AG04449 (cell line): ENCODE measurements at regions not wholly inside any gene's neighbourhood (a gene's known extent, or its start where the extent isn't known, plus 50 kb on each side); places are given as distances from the start of the nearest gene placed in this dataset.

ENCODE experiments used
- CTCF ChIA-PET: fragments of 350-600 bp; formaldehyde crosslinking; extraction: SDS; loops from one replicate; lab custom pipeline; 2021; ENCODE audit warnings: antibody characterized with exemption; lab: Yijun Ruan, JAX
- POLR2A ChIA-PET: fragments of 400-600, 350-600 bp; formaldehyde crosslinking; extraction: SDS; loops from one replicate; lab custom pipeline; 2020; ENCODE audit warnings: antibody characterized with exemption, inconsistent platforms; lab: Yijun Ruan, JAX
- DNase-seq: peaks from one replicate; pipeline ENCODE4 v3.0.0-alpha.2; 2010; ENCODE audit warnings: low read depth, low spot score
- H3K4me3 ChIP-seq: 2 replicates; pipeline ENCODE4 v1.5.1; 2011; ENCODE audit warnings: low read depth, mild to moderate bottlenecking, control low read depth, low read length
- TF ChIP-seq, protein P1 (sequence below): IDR thresholded peaks from one replicate; pipeline ENCODE4 v1.5.1; 2011; ENCODE audit warnings: mild to moderate bottlenecking, moderate library complexity, low read length, control low read depth, inconsistent platforms; ENCODE audit not compliant: insufficient read depth; ENCODE audit errors: missing control alignments

DNA sequence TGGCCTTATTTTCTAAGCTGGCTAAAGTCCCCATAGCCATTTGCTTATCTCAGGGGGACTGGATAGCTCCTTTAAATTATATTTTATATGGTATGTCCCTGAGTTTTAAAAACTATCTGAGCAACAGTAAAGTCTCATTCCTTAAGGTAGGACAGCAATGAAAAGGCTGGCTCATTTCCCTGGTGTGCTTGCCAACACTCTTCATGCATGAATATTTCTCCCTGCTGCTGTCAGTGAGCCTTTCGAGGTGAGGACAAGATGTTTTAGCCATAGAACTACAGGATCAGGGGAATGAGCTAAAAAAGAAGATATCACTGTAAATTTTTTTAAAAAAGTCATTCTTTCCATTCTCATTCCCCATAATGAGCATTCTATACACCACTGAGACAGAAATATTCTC, 427.3 kb upstream of the FAM241A start:
- DNase-seq, result no peak
- H3K4me3 ChIP-seq, result no peak overlapping the region
- TF ChIP-seq, protein P1, sequence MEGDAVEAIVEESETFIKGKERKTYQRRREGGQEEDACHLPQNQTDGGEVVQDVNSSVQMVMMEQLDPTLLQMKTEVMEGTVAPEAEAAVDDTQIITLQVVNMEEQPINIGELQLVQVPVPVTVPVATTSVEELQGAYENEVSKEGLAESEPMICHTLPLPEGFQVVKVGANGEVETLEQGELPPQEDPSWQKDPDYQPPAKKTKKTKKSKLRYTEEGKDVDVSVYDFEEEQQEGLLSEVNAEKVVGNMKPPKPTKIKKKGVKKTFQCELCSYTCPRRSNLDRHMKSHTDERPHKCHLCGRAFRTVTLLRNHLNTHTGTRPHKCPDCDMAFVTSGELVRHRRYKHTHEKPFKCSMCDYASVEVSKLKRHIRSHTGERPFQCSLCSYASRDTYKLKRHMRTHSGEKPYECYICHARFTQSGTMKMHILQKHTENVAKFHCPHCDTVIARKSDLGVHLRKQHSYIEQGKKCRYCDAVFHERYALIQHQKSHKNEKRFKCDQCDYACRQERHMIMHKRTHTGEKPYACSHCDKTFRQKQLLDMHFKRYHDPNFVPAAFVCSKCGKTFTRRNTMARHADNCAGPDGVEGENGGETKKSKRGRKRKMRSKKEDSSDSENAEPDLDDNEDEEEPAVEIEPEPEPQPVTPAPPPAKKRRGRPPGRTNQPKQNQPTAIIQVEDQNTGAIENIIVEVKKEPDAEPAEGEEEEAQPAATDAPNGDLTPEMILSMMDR, result no peak
- ChIA-PET POLR2A (no interaction called here), CTCF (no interaction called here)

DNA sequence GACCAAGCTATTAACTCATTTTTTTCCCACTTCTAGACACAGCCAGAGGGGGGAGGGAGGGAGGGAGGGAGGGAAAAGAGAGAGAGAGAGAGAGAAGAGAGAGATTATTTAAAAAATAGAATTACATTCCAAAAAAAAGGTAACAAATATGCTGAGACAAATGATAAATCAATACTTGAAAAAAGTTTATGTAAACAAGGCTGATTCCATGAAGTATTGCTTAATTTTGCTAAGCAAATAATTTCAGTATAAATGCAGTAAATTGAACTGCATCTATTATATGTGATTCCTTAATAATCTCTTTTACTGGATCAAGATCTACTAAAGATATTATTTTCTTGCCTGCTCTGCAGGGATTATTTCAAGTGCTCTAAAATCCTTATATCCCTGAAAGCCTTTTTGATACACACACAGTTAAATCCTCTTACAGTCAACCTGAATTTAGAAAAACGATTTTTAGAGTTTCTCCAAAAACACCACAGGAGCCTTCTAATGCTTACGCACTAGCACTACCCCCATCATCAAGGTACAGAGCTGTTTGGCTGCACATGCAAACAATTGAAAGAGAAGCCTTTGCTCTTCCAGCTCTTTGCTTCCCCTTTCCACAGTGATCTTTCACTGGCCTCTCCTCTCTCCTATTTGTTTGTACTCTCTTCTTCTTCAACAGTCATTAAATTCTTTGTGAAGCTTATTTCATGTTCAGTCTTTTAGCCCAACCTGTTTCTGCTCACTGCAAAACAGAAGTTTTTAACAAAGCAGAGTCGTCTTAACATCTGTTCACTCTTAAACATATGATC, 426.3 kb upstream of the FAM241A start:
- DNase-seq, result no peak
- no peak overlapping the region for H3K4me3 ChIP-seq
- POLR2A ChIA-PET, result no interaction called here
- TF ChIP-seq, protein P1, result no peak
- CTCF ChIA-PET, result no interaction called here

DNA sequence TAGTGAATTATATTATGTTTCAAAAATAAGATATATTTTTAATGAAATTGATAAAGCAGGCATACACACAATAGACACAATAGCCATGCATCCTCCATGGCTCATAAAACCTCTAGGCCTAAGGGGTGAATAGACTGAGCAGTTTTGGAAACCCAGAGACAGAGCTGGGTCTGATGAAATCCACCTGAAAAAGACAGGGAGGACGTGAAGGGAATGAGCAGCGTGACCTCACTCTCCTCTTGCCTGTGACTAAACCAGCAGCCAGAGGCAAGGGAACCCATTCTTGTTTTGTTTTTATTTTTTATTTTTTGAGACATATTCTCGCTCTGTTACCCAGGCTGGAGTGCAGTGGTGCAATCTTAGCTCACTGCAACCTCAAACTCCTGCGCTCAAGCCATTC, 424.4 kb upstream of the FAM241A start:
- H3K4me3 ChIP-seq, result no peak overlapping the region
- CTCF ChIA-PET, result no interaction called here
- POLR2A ChIA-PET, result no interaction called here
- no peak for DNase-seq
- TF ChIP-seq, protein P1, result no peak

DNA sequence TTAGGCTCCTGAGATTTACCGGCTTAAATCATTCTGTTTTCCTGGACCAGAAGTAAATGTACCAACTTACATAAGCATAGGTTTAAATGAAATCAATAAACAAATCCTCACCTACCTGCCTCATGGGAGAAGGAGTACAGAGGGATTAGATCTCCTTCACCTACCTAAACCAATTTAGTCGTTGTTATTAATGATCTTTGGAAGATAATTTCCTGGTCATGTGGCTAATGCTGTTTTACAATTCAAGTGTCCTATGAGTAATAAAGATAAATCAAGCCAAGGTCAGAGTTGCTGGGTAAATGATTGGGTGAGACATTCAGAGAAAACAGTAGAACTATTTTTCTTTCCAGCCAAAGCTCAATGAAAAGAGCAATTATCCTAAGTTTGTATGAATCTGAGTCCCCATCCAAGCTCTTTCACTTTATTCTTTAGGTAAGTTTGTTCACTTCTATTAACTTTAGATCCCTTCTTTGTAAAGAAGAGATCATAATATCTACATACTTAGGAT, 423.0 kb upstream of the FAM241A start:
- no peak for DNase-seq
- TF ChIP-seq, protein P1, result no peak
- POLR2A ChIA-PET, result no interaction called here
- H3K4me3 ChIP-seq, result no peak overlapping the region
- CTCF ChIA-PET, result no interaction called here

DNA sequence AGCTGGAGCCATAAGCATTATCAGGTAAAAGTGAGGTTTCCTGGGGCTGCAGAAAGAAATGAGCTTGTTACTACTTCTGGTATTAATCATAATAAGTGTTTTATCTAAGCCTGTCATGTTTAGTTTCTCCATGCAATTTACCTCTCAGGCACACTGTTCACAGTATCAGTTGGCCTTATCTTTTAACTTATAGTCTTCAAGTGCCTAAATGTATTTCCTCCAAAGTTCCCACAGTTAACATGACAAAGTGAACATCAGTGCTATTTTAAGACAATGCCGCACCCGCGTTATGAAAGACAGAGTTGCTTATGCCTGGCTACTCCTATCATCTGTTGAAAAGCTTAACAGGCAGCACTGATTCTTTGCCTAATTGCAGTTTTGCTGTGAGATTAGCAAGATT, 408.7 kb upstream of the FAM241A start:
- TF ChIP-seq, protein P1, result no peak
- DNase-seq, result no peak
- ChIA-PET CTCF (interaction anchor here (1.7 kb wide), 1 partner anchor 95 kb away, joined by 4 read pairs; no protein-coding TSS in a partner anchor), POLR2A (no interaction called here)
- no peak overlapping the region for H3K4me3 ChIP-seq

DNA sequence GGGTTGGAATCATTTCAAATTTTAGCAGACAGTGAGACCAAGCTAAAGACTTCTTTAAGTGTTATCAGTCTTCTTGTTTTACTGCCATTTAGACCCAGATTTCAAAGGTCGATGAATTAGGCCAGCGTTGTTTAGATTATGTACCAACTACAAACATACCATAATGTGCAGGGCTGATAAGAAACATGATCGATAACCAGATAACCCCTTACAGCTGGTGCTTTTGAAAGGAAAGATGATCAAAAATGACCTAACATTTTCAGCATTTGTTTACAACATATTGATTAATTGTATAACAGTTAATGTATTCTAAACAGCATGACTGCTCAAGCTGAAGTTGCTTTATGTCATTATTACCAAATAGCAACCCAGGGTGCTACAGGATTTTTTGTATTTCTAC, 400.4 kb upstream of the FAM241A start:
- DNase-seq, result no peak
- H3K4me3 ChIP-seq, result no peak overlapping the region
- CTCF ChIA-PET, result no interaction called here
- TF ChIP-seq, protein P1, result no peak
- POLR2A ChIA-PET, result interaction anchor here (0.7 kb wide), 1 partner anchor 11 kb away, joined by 3 read pairs; no protein-coding TSS in a partner anchor
